ENCODE measurements at regions not wholly inside any gene's neighbourhood (a gene's known extent, or its start where the extent isn't known, plus 50 kb on each side); places are given as distances from the start of the nearest gene placed in this dataset.

GRCh38 chr21:16834791-16835190, 678.1 kb upstream of the CXADR start:
- no peaks in the 10 kb centered on the region for H3K9me3 ChIP-seq (ENCODE audit: control insufficient read depth in 2 of 2, low read length in 2 of 2)
- H3K4me3 ChIP-seq (ENCODE audit: low read length in 2 of 2), result no peak overlapping the region
- H3K4me1 ChIP-seq (ENCODE audit: control insufficient read depth, insufficient read depth, low read length), result peaks cover 7% of the 10 kb centered on the region
- H3K36me3 ChIP-seq (ENCODE audit: control insufficient read depth in 2 of 2, insufficient read depth in 2 of 2, low read length in 2 of 2), result no peaks in the 10 kb centered on the region
- H3K27ac ChIP-seq (ENCODE audit: low read length), result no peak overlapping the region
- H3K27me3 ChIP-seq (ENCODE audit: control insufficient read depth in 1 of 2, insufficient read depth in 2 of 2, low read length in 2 of 2), result no peaks in the 10 kb centered on the region
- no peak overlapping the region for H3K9ac ChIP-seq (ENCODE audit: low read length in 2 of 2)

GRCh38 chr21:16837321-16837720, 675.5 kb upstream of the CXADR start:
- H3K9me3 ChIP-seq (ENCODE audit: control insufficient read depth in 2 of 2, low read length in 2 of 2), result no peaks in the 10 kb centered on the region
- H3K36me3 ChIP-seq (ENCODE audit: control insufficient read depth in 2 of 2, insufficient read depth in 2 of 2, low read length in 2 of 2), result no peaks in the 10 kb centered on the region
- H3K27me3 ChIP-seq (ENCODE audit: control insufficient read depth in 1 of 2, insufficient read depth in 2 of 2, low read length in 2 of 2), result no peaks in the 10 kb centered on the region
- peaks cover 11% of the 10 kb centered on the region for H3K4me1 ChIP-seq (ENCODE audit: control insufficient read depth, insufficient read depth, low read length)
- H3K27ac ChIP-seq (ENCODE audit: low read length), result no peak overlapping the region
- no peak overlapping the region for H3K4me3 ChIP-seq (ENCODE audit: low read length in 2 of 2)
- no peak overlapping the region for H3K9ac ChIP-seq (ENCODE audit: low read length in 2 of 2)

- no peaks in the 10 kb centered on the region for H3K9me3 ChIP-seq (ENCODE audit: control insufficient read depth in 2 of 2, low read length in 2 of 2)
- H3K27me3 ChIP-seq (ENCODE audit: control insufficient read depth in 1 of 2, insufficient read depth in 2 of 2, low read length in 2 of 2), result no peaks in the 10 kb centered on the region
- no peak overlapping the region for H3K27ac ChIP-seq (ENCODE audit: low read length)
- peaks cover 13% of the 10 kb centered on the region for H3K4me1 ChIP-seq (ENCODE audit: control insufficient read depth, insufficient read depth, low read length)
- H3K36me3 ChIP-seq (ENCODE audit: control insufficient read depth in 2 of 2, insufficient read depth in 2 of 2, low read length in 2 of 2), result no peaks in the 10 kb centered on the region
- H3K9ac ChIP-seq (ENCODE audit: low read length in 2 of 2), result no peak overlapping the region
- no peak overlapping the region for H3K4me3 ChIP-seq (ENCODE audit: low read length in 2 of 2)
Measured at GRCh38 chr21:16837721-16838120, 675.1 kb upstream of the CXADR start.

- Histone ChIP-seq H3K27me3 (ENCODE audit: control insufficient read depth in 1 of 2, insufficient read depth in 2 of 2, low read length in 2 of 2) (no peaks in the 10 kb centered on the region), H3K27ac (ENCODE audit: low read length) (no peak overlapping the region), H3K9ac (ENCODE audit: low read length in 2 of 2) (no peak overlapping the region), H3K4me1 (ENCODE audit: control insufficient read depth, insufficient read depth, low read length) (peaks cover 13% of the 10 kb centered on the region), H3K9me3 (ENCODE audit: control insufficient read depth in 2 of 2, low read length in 2 of 2) (no peaks in the 10 kb centered on the region), H3K36me3 (ENCODE audit: control insufficient read depth in 2 of 2, insufficient read depth in 2 of 2, low read length in 2 of 2) (no peaks in the 10 kb centered on the region), H3K4me3 (ENCODE audit: low read length in 2 of 2) (no peak overlapping the region)
Measured at GRCh38 chr21:16838331-16838730, 674.5 kb upstream of the CXADR start.

- Histone ChIP-seq H3K9me3 (ENCODE audit: control insufficient read depth in 2 of 2, low read length in 2 of 2) (no peaks in the 10 kb centered on the region), H3K36me3 (ENCODE audit: control insufficient read depth in 2 of 2, insufficient read depth in 2 of 2, low read length in 2 of 2) (no peaks in the 10 kb centered on the region), H3K4me1 (ENCODE audit: control insufficient read depth, insufficient read depth, low read length) (peaks cover 13% of the 10 kb centered on the region), H3K9ac (ENCODE audit: low read length in 2 of 2) (no peak overlapping the region), H3K4me3 (ENCODE audit: low read length in 2 of 2) (no peak overlapping the region), H3K27ac (ENCODE audit: low read length) (no peak overlapping the region), H3K27me3 (ENCODE audit: control insufficient read depth in 1 of 2, insufficient read depth in 2 of 2, low read length in 2 of 2) (no peaks in the 10 kb centered on the region)
Measured at GRCh38 chr21:16840538-16840937, 672.3 kb upstream of the CXADR start.

GRCh38 chr21:16841975-16842695, 670.7 kb upstream of the CXADR start:
- no peak overlapping the region for H3K9ac ChIP-seq (ENCODE audit: low read length in 2 of 2)
- no peaks in the 10 kb centered on the region for H3K27me3 ChIP-seq (ENCODE audit: control insufficient read depth in 1 of 2, insufficient read depth in 2 of 2, low read length in 2 of 2)
- peak overlapping the region; percentile 7 for H3K27ac ChIP-seq (ENCODE audit: low read length)
- H3K36me3 ChIP-seq (ENCODE audit: control insufficient read depth in 2 of 2, insufficient read depth in 2 of 2, low read length in 2 of 2), result no peaks in the 10 kb centered on the region
- peaks cover 13% of the 10 kb centered on the region for H3K4me1 ChIP-seq (ENCODE audit: control insufficient read depth, insufficient read depth, low read length)
- peak overlapping the region in 1 of 2 donors; percentile 0 for H3K4me3 ChIP-seq (ENCODE audit: low read length in 2 of 2)
- H3K9me3 ChIP-seq (ENCODE audit: control insufficient read depth in 2 of 2, low read length in 2 of 2), result no peaks in the 10 kb centered on the region

GRCh38 chr21:16842696-16843035, 670.2 kb upstream of the CXADR start:
- peaks cover 10% of the 10 kb centered on the region for H3K4me1 ChIP-seq (ENCODE audit: control insufficient read depth, insufficient read depth, low read length)
- H3K27ac ChIP-seq (ENCODE audit: low read length), result peak overlapping the region; percentile 7
- peak overlapping the region in 1 of 2 donors; percentile 0 for H3K4me3 ChIP-seq (ENCODE audit: low read length in 2 of 2)

GRCh38 chr21:16847211-16847610, 665.6 kb upstream of the CXADR start:
- Histone ChIP-seq H3K36me3 (ENCODE audit: control insufficient read depth in 2 of 2, insufficient read depth in 2 of 2, low read length in 2 of 2) (no peaks in the 10 kb centered on the region), H3K9ac (ENCODE audit: low read length in 2 of 2) (no peak overlapping the region), H3K4me1 (ENCODE audit: control insufficient read depth, insufficient read depth, low read length) (peaks cover 3% of the 10 kb centered on the region), H3K27me3 (ENCODE audit: control insufficient read depth in 1 of 2, insufficient read depth in 2 of 2, low read length in 2 of 2) (no peaks in the 10 kb centered on the region), H3K9me3 (ENCODE audit: control insufficient read depth in 2 of 2, low read length in 2 of 2) (no peaks in the 10 kb centered on the region), H3K4me3 (ENCODE audit: low read length in 2 of 2) (no peak overlapping the region), H3K27ac (ENCODE audit: low read length) (no peak overlapping the region)

More at GRCh38 chr21:16842696-16843035, 670.2 kb upstream of the CXADR start:
- Histone ChIP-seq H3K36me3 (ENCODE audit: control insufficient read depth in 2 of 2, insufficient read depth in 2 of 2, low read length in 2 of 2) (no peaks in the 10 kb centered on the region), H3K9ac (ENCODE audit: low read length in 2 of 2) (no peak overlapping the region), H3K27me3 (ENCODE audit: control insufficient read depth in 1 of 2, insufficient read depth in 2 of 2, low read length in 2 of 2) (no peaks in the 10 kb centered on the region), H3K9me3 (ENCODE audit: control insufficient read depth in 2 of 2, low read length in 2 of 2) (no peaks in the 10 kb centered on the region)

- Histone ChIP-seq H3K27me3 (ENCODE audit: control insufficient read depth in 1 of 2, insufficient read depth in 2 of 2, low read length in 2 of 2) (no peaks in the 10 kb centered on the region), H3K9ac (ENCODE audit: low read length in 2 of 2) (no peak overlapping the region), H3K27ac (ENCODE audit: low read length) (no peak overlapping the region), H3K36me3 (ENCODE audit: control insufficient read depth in 2 of 2, insufficient read depth in 2 of 2, low read length in 2 of 2) (no peaks in the 10 kb centered on the region), H3K9me3 (ENCODE audit: control insufficient read depth in 2 of 2, low read length in 2 of 2) (peaks cover 0 to 1% of the 10 kb centered on the region in 2 donors), H3K4me3 (ENCODE audit: low read length in 2 of 2) (no peak overlapping the region), H3K4me1 (ENCODE audit: control insufficient read depth, insufficient read depth, low read length) (no peaks in the 10 kb centered on the region)
Measured at GRCh38 chr21:16851054-16851453, 661.8 kb upstream of the CXADR start.

GRCh38 chr21:16855164-16855667, 657.6 kb upstream of the CXADR start:
- Histone ChIP-seq H3K27ac (ENCODE audit: low read length) (no peak overlapping the region), H3K9ac (ENCODE audit: low read length in 2 of 2) (no peak overlapping the region)

GRCh38 chr21:16863362-16863905, 649.4 kb upstream of the CXADR start:
- Histone ChIP-seq H3K9me3 (ENCODE audit: control insufficient read depth in 2 of 2, low read length in 2 of 2) (no peaks in the 10 kb centered on the region), H3K9ac (ENCODE audit: low read length in 2 of 2) (no peak overlapping the region), H3K4me1 (ENCODE audit: control insufficient read depth, insufficient read depth, low read length) (no peaks in the 10 kb centered on the region), H3K27ac (ENCODE audit: low read length) (no peak overlapping the region), H3K27me3 (ENCODE audit: control insufficient read depth in 1 of 2, insufficient read depth in 2 of 2, low read length in 2 of 2) (no peaks in the 10 kb centered on the region), H3K4me3 (ENCODE audit: low read length in 2 of 2) (no peak overlapping the region), H3K36me3 (ENCODE audit: control insufficient read depth in 2 of 2, insufficient read depth in 2 of 2, low read length in 2 of 2) (no peaks in the 10 kb centered on the region)

More at GRCh38 chr21:16855164-16855667, 657.6 kb upstream of the CXADR start:
- no peaks in the 10 kb centered on the region for H3K36me3 ChIP-seq (ENCODE audit: control insufficient read depth in 2 of 2, insufficient read depth in 2 of 2, low read length in 2 of 2)
- H3K4me1 ChIP-seq (ENCODE audit: control insufficient read depth, insufficient read depth, low read length), result no peaks in the 10 kb centered on the region
- peaks cover 0 to 4% of the 10 kb centered on the region in 2 donors for H3K9me3 ChIP-seq (ENCODE audit: control insufficient read depth in 2 of 2, low read length in 2 of 2)
- H3K27me3 ChIP-seq (ENCODE audit: control insufficient read depth in 1 of 2, insufficient read depth in 2 of 2, low read length in 2 of 2), result no peaks in the 10 kb centered on the region
- no peak overlapping the region for H3K4me3 ChIP-seq (ENCODE audit: low read length in 2 of 2)
